ENCODE measurements at regions not wholly inside any gene's neighbourhood (a gene's known extent, or its start where the extent isn't known, plus 50 kb on each side); places are given as distances from the start of the nearest gene placed in this dataset.

- DNase-seq = no peak
- no peak overlapping the region for H3K27ac ChIP-seq
- no peaks in the 10 kb centered on the region for H3K27me3 ChIP-seq
- TF ChIP-seq, protein P1, sequence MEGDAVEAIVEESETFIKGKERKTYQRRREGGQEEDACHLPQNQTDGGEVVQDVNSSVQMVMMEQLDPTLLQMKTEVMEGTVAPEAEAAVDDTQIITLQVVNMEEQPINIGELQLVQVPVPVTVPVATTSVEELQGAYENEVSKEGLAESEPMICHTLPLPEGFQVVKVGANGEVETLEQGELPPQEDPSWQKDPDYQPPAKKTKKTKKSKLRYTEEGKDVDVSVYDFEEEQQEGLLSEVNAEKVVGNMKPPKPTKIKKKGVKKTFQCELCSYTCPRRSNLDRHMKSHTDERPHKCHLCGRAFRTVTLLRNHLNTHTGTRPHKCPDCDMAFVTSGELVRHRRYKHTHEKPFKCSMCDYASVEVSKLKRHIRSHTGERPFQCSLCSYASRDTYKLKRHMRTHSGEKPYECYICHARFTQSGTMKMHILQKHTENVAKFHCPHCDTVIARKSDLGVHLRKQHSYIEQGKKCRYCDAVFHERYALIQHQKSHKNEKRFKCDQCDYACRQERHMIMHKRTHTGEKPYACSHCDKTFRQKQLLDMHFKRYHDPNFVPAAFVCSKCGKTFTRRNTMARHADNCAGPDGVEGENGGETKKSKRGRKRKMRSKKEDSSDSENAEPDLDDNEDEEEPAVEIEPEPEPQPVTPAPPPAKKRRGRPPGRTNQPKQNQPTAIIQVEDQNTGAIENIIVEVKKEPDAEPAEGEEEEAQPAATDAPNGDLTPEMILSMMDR (IDR thresholded peaks at IDR 0.05) = no peak
- TF ChIP-seq POLR2A (IDR thresholded peaks at IDR 0.05) = no peak
- H3K4me1 ChIP-seq = no peaks in the 10 kb centered on the region
- H3K36me3 ChIP-seq = no peaks in the 10 kb centered on the region
- no peaks in the 10 kb centered on the region for H3K9me3 ChIP-seq
- WGBS, 2 donors = 76 to 83% methylated on average over 2 of the region's 2 CpGs
- intact Hi-C loops (cut with DNase I) = no loop called here
- no peak overlapping the region for H3K4me3 ChIP-seq (replicated peaks in 1 of 3)
These were observed 130.4 kb downstream of the DHX15 start for GRCh38 chr4:24453951-24454350.

- no peak for DNase-seq
- Histone ChIP-seq H3K36me3 (no peaks in the 10 kb centered on the region), H3K4me3 (replicated peaks in 1 of 3) (no peak overlapping the region), H3K9me3 (no peaks in the 10 kb centered on the region), H3K27ac (no peak overlapping the region), H3K27me3 (no peaks in the 10 kb centered on the region), H3K4me1 (no peaks in the 10 kb centered on the region)
- no peak for TF ChIP-seq POLR2A (IDR thresholded peaks at IDR 0.05)
- TF ChIP-seq, protein P1 (IDR thresholded peaks at IDR 0.05) = no peak
- 98 to 99% methylated on average over 2 of the region's 2 CpGs for WGBS, 2 donors
- intact Hi-C loops (cut with DNase I) = no loop called here
These were observed 132.5 kb downstream of the DHX15 start for GRCh38 chr4:24451870-24452269.

DNA sequence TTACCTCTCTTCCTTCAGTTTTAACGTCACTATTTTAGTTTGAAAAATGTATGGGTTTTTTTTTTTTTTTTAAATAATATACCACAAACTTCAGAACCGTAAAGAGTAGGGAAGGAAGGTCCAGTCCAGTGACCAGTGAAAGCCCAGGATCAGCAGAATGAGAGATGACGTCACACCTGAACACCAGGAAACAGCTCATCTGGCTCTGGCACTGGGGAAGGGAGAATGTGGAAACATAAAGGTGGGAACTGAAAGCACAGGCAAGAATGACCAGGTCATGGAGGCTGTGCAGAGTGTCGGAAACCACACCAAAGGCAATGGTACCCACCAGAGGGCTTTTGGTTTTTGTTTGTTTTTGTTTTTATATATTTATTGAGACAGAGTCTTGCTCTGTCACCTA is 141.2 kb downstream of the DHX15 start:
- intact Hi-C loops (cut with DNase I) = no loop called here
- no peaks in the 10 kb centered on the region for H3K36me3 ChIP-seq
- no peaks in the 10 kb centered on the region for H3K27me3 ChIP-seq
- WGBS, 2 donors = 81 to 86% methylated on average over 4 of the region's 4 CpGs
- no peaks in the 10 kb centered on the region for H3K9me3 ChIP-seq
- TF ChIP-seq, protein P1 (IDR thresholded peaks at IDR 0.05) = no peak
- TF ChIP-seq POLR2A (IDR thresholded peaks at IDR 0.05) = no peak
- DNase-seq = no peak
- H3K27ac ChIP-seq = no peak overlapping the region
- H3K4me1 ChIP-seq = no peaks in the 10 kb centered on the region
- no peak overlapping the region for H3K4me3 ChIP-seq (replicated peaks in 1 of 3)

- WGBS, 2 donors = 91 to 93% methylated on average over 2 of the region's 2 CpGs
- H3K27ac ChIP-seq = no peak overlapping the region
- H3K9me3 ChIP-seq = no peaks in the 10 kb centered on the region
- no peaks in the 10 kb centered on the region for H3K36me3 ChIP-seq
- intact Hi-C loops (cut with DNase I) = no loop called here
- TF ChIP-seq POLR2A (IDR thresholded peaks at IDR 0.05) = no peak
- no peaks in the 10 kb centered on the region for H3K4me1 ChIP-seq
- DNase-seq = no peak
- no peak overlapping the region for H3K4me3 ChIP-seq (replicated peaks in 1 of 3)
- no peaks in the 10 kb centered on the region for H3K27me3 ChIP-seq
These were observed 143.6 kb downstream of the DHX15 start for GRCh38 chr4:24440765-24441164.

- DNase-seq = no peak
- Histone ChIP-seq H3K36me3 (no peaks in the 10 kb centered on the region), H3K4me1 (no peaks in the 10 kb centered on the region), H3K9me3 (no peaks in the 10 kb centered on the region), H3K27ac (no peak overlapping the region), H3K4me3 (replicated peaks in 1 of 3) (no peak overlapping the region), H3K27me3 (no peaks in the 10 kb centered on the region)
- WGBS, 2 donors = 89% methylated on average over 10 of the region's 10 CpGs
- intact Hi-C loops (cut with DNase I) = no loop called here
- TF ChIP-seq, protein P1 (IDR thresholded peaks at IDR 0.05) = no peak
- TF ChIP-seq POLR2A (IDR thresholded peaks at IDR 0.05) = no peak
These were observed 150.1 kb downstream of the DHX15 start for GRCh38 chr4:24434241-24434640.
